ENCODE measurements at regions not wholly inside any gene's neighbourhood (a gene's known extent, or its start where the extent isn't known, plus 50 kb on each side); places are given as distances from the start of the nearest gene placed in this dataset.

- Mint-ChIP-seq H3K4me3 (no peak overlapping the region), H3K36me3 (ENCODE audit: insufficient read depth in 1 of 3, low read depth in 3 of 3) (no peaks in the 10 kb centered on the region), H3K4me1 (peaks cover 2 to 3% of the 10 kb centered on the region in 2 experiments), H3K9me3 (no peaks in the 10 kb centered on the region; a peak in 1 of 5 replicates), H3K27ac (no peak overlapping the region), H3K27me3 (ENCODE audit: low read depth) (no peaks in the 10 kb centered on the region)
- Histone ChIP-seq H3K27ac (ENCODE audit: insufficient read length, low read depth, low read length) (no peak overlapping the region), H2AK5ac (ENCODE audit: insufficient read length, low read length) (no peak overlapping the region), H3K23me2 (ENCODE audit: insufficient read length, low read depth, low read length, poor library complexity, severe bottlenecking) (no peaks in the 10 kb centered on the region), H4K20me1 (ENCODE audit: control insufficient read depth, insufficient read depth, insufficient read length) (no peaks in the 10 kb centered on the region), H3K9me3 (ENCODE audit: control insufficient read depth, low read depth, low read length) (no peaks in the 10 kb centered on the region), H2BK15ac (ENCODE audit: low read depth, low read length) (no peak overlapping the region), H4K8ac (replicated peaks; ENCODE audit: insufficient read length, low read depth, low read length) (no peak overlapping the region), H4K91ac (ENCODE audit: insufficient read length, low read depth, low read length) (no peak overlapping the region), H3K9ac (ENCODE audit: extremely low read depth, insufficient read length, low read length) (no peak overlapping the region), H2BK12ac (ENCODE audit: insufficient read length, low read depth, low read length) (no peak overlapping the region), H3K4ac (ENCODE audit: low read depth, low read length) (no peak overlapping the region), H2BK20ac (ENCODE audit: low read depth, low read length, poor library complexity, severe bottlenecking) (no peak overlapping the region), H3K4me1 (ENCODE audit: insufficient read depth, low read length) (no peaks in the 10 kb centered on the region), H3K56ac (ENCODE audit: insufficient read length, low read depth, low read length) (no peak overlapping the region), H3K79me2 (ENCODE audit: insufficient read depth, low read length) (no peaks in the 10 kb centered on the region), H3K18ac (ENCODE audit: insufficient read length, low read depth, low read length) (no peak overlapping the region), H3K14ac (ENCODE audit: insufficient read depth, low read length) (no peak overlapping the region), H3K4me2 (ENCODE audit: insufficient read depth, insufficient read length, low read length) (no peak overlapping the region), H4K5ac (ENCODE audit: insufficient read length, low read depth, low read length) (no peak overlapping the region), H2BK5ac (ENCODE audit: insufficient read length, low read length) (no peak overlapping the region), H3K23ac (ENCODE audit: insufficient read length, low read depth, low read length) (no peak overlapping the region), H3K27me3 (ENCODE audit: insufficient read depth, low read length) (no peaks in the 10 kb centered on the region), H2BK120ac (ENCODE audit: low read depth, low read length, poor library complexity, severe bottlenecking) (no peak overlapping the region), H3T11ph (ENCODE audit: low read length) (no peak overlapping the region), H2AFZ (ENCODE audit: low read length) (no peak overlapping the region), H3K79me1 (ENCODE audit: insufficient read depth, low read depth, low read length, poor library complexity, severe bottlenecking) (no peaks in the 10 kb centered on the region)
- TF ChIP-seq CTCF (conservative IDR thresholded peaks at IDR 0.05): no peak
- DNase-seq: no peak
- no CpG with 5 or more reads among the region's 3 CpGs for WGBS (ENCODE audit: extremely low coverage, insufficient read length, low lambda C conversion rate)
Observed at GRCh38 chr6:9307187-9307586, 871.8 kb upstream of the SLC35B3 start.

All from H9 (cell line).